H1 (cell line): ENCODE measurements at regions not wholly inside any gene's neighbourhood (a gene's known extent, or its start where the extent isn't known, plus 50 kb on each side); places are given as distances from the start of the nearest gene placed in this dataset.

ENCODE experiments used
- CTCF ChIA-PET: fragments of 300-600 bp; sonication (Branson Sonifier 250); formaldehyde crosslinking; loops from one replicate; lab custom pipeline; 2021; ENCODE audit not compliant: partially characterized antibody; lab: Charles Lee
- POLR2A ChIA-PET: fragments of 300-600 bp; sonication (Branson Sonifier 250); formaldehyde crosslinking; loops from one replicate; lab custom pipeline; 2021; ENCODE audit warnings: inconsistent platforms; ENCODE audit not compliant: partially characterized antibody; lab: Charles Lee
- DNase-seq, 2 experiments: peaks; one replicate each; pipeline versions ENCODE4 v3.0.0 to v3.0.0-alpha.2; 2010 to 2022; ENCODE audit warnings: low spot score in 2 of 2, low read depth in 1 of 2, mixed read lengths in 1 of 2
- FAIRE-seq: peaks from 2 replicates; lab custom pipeline; 2011; peaks lifted over from hg19 to GRCh38; lab: Jason Lieb, UNC
- H2AFZ ChIP-seq: 2 replicates; pipeline ENCODE4 v1.8.1; 2012; ENCODE audit warnings: low read length, inconsistent platforms
- H2AK5ac ChIP-seq: 2 replicates; pipeline ENCODE4 v1.6.1; 2013; ENCODE audit warnings: low read depth, low read length
- H2BK120ac ChIP-seq: replicated peaks from 2 replicates; pipeline ENCODE3; 2013; ENCODE audit warnings: low read depth, low read length, inconsistent platforms
- H2BK12ac ChIP-seq: 2 replicates; pipeline ENCODE4 v1.6.1; 2013; ENCODE audit warnings: low read depth, low read length
- H2BK15ac ChIP-seq: 2 replicates; pipeline ENCODE4 v1.6.1; 2013; ENCODE audit warnings: low read length
- H2BK20ac ChIP-seq: 2 replicates; pipeline ENCODE4 v1.6.1; 2013; ENCODE audit warnings: low read length
- H2BK5ac ChIP-seq: 2 replicates; pipeline ENCODE4 v1.6.1; 2013; ENCODE audit warnings: low read depth, low read length
- H3K14ac ChIP-seq: 2 replicates; pipeline ENCODE4 v1.6.1; 2013; ENCODE audit warnings: inconsistent platforms; ENCODE audit not compliant: insufficient read length
- H3K18ac ChIP-seq: 2 replicates; pipeline ENCODE4 v1.6.1; 2013; ENCODE audit warnings: low read length; ENCODE audit errors: extremely low read depth
- H3K23ac ChIP-seq: 2 replicates; pipeline ENCODE4 v1.6.1; 2013; ENCODE audit warnings: inconsistent platforms; ENCODE audit not compliant: insufficient read length
- H3K23me2 ChIP-seq: 2 replicates; pipeline ENCODE4 v1.6.1; 2013; ENCODE audit warnings: low read depth, low read length
- H3K27ac ChIP-seq: 2 replicates; pipeline ENCODE4 v1.6.1; 2011; ENCODE audit warnings: low read depth, low read length, inconsistent platforms
- H3K27me3 ChIP-seq, 4 experiments: replicated peaks in 1 of 4; 1 replicate in 1 of 4; 2 replicates in 3 of 4; pipeline versions ENCODE4 v1.6.1 to v1.8.1; 2011 to 2013; ENCODE audit warnings: low read length in 3 of 4, mild to moderate bottlenecking in 3 of 4, inconsistent platforms in 2 of 4, mixed read lengths in 2 of 4, moderate library complexity in 1 of 4; ENCODE audit not compliant: control insufficient read depth in 3 of 4, insufficient read depth in 3 of 4; ENCODE audit errors: extremely low read depth in 1 of 4
- H3K36me3 ChIP-seq, 4 experiments: 2 replicates each; pipeline versions ENCODE4 v1.6.1 to v1.8.1; 2011 to 2013; ENCODE audit warnings: mild to moderate bottlenecking in 4 of 4, low read length in 3 of 4, moderate library complexity in 2 of 4, control low read depth in 1 of 4, inconsistent platforms in 1 of 4; ENCODE audit not compliant: insufficient read depth in 4 of 4, control insufficient read depth in 2 of 4
- H3K4ac ChIP-seq: replicated peaks from 2 replicates; pipeline ENCODE3; 2013; ENCODE audit warnings: low read length, low read depth, mixed read lengths, inconsistent platforms; ENCODE audit not compliant: insufficient read length
- H3K4me1 ChIP-seq, 4 experiments: replicated peaks in 1 of 4; 1 replicate in 1 of 4; 2 replicates in 3 of 4; pipeline versions ENCODE4 v1.6.1 to v1.8.1; 2011 to 2013; ENCODE audit warnings: low read length in 3 of 4, inconsistent platforms in 2 of 4, mixed read lengths in 1 of 4; ENCODE audit not compliant: insufficient read depth in 4 of 4, control insufficient read depth in 3 of 4
- H3K4me2 ChIP-seq, 2 experiments: 2 replicates each; pipeline versions ENCODE4 v1.6.1 to v1.8.1; 2011 to 2013; ENCODE audit warnings: low read depth in 2 of 2, low read length in 2 of 2, control low read depth in 1 of 2, inconsistent platforms in 1 of 2, mild to moderate bottlenecking in 1 of 2; ENCODE audit not compliant: insufficient read depth in 1 of 2
- H3K4me3 ChIP-seq, 4 experiments: fragments of 200-600, 300-600 bp in 1 of 4; sonication (generic), shearing (Covaris generic), sonication (Bioruptor Twin) in 1 of 4; 2 replicates each; pipeline versions ENCODE4 v1.5.1 to v1.8.1; 2011 to 2016; ENCODE audit warnings: low read length in 4 of 4, low read depth in 3 of 4, control low read depth in 2 of 4, inconsistent platforms in 2 of 4, mild to moderate bottlenecking in 2 of 4, mixed read lengths in 1 of 4, moderate library complexity in 1 of 4; ENCODE audit not compliant: insufficient read depth in 2 of 4; ENCODE audit errors: extremely low read depth in 1 of 4
- H3K56ac ChIP-seq: replicated peaks from 2 replicates; pipeline ENCODE3; 2013; ENCODE audit warnings: low read depth, mild to moderate bottlenecking, mixed read lengths, low read length, inconsistent platforms; ENCODE audit not compliant: insufficient read length
- H3K79me1 ChIP-seq: 2 replicates; pipeline ENCODE4 v1.6.1; 2013; ENCODE audit warnings: low read depth, low read length, control low read depth
- H3K79me2 ChIP-seq, 2 experiments: 2 replicates each; pipeline versions ENCODE4 v1.6.1 to v1.8.1; 2012 to 2013; ENCODE audit warnings: low read length in 2 of 2, mild to moderate bottlenecking in 2 of 2, inconsistent platforms in 1 of 2; ENCODE audit not compliant: insufficient read depth in 2 of 2, control insufficient read depth in 1 of 2
- H3K9ac ChIP-seq, 4 experiments: replicated peaks in 1 of 4; 1 replicate in 1 of 4; 2 replicates in 3 of 4; pipeline versions ENCODE4 v1.6.1 to v1.8.1; 2011 to 2013; ENCODE audit warnings: low read depth in 3 of 4, low read length in 3 of 4, control low read depth in 2 of 4, mild to moderate bottlenecking in 2 of 4, moderate library complexity in 2 of 4, inconsistent platforms in 1 of 4; ENCODE audit errors: extremely low read depth in 1 of 4
- H3K9me3 ChIP-seq, 2 experiments: 2 replicates each; pipeline versions ENCODE4 v1.6.1 to v1.8.1; 2012 to 2013; ENCODE audit warnings: mild to moderate bottlenecking in 2 of 2, moderate library complexity in 2 of 2, control low read depth in 1 of 2, inconsistent platforms in 1 of 2, low read depth in 1 of 2, low read length in 1 of 2, mixed read lengths in 1 of 2; ENCODE audit not compliant: insufficient read depth in 2 of 2
- H4K20me1 ChIP-seq, 2 experiments: replicated peaks in 1 of 2; 2 replicates each; pipeline versions ENCODE3 to v1.8.1; 2011 to 2013; ENCODE audit warnings: inconsistent platforms in 2 of 2, low read length in 2 of 2, mild to moderate bottlenecking in 1 of 2; ENCODE audit not compliant: insufficient read depth in 2 of 2, control insufficient read depth in 1 of 2
- H4K5ac ChIP-seq: 2 replicates; pipeline ENCODE4 v1.6.1; 2013; ENCODE audit warnings: low read length, low read depth, mixed read lengths, inconsistent platforms; ENCODE audit not compliant: insufficient read length
- H4K8ac ChIP-seq: 2 replicates; pipeline ENCODE4 v1.8.0; 2013; ENCODE audit warnings: mild to moderate bottlenecking, moderate library complexity, low read length, inconsistent platforms; ENCODE audit not compliant: insufficient read depth; ENCODE audit errors: extremely low read depth
- H4K91ac ChIP-seq: replicated peaks from 2 replicates; pipeline ENCODE3; 2013; ENCODE audit warnings: low read length, mixed read lengths, inconsistent platforms; ENCODE audit not compliant: insufficient read length
- CHD1 ChIP-seq: IDR thresholded peaks from 2 replicates; pipeline ENCODE4 v1.6.1; 2012; ENCODE audit warnings: low read depth, low read length, improper control_type of control experiment
- CHD2 ChIP-seq: IDR thresholded peaks from 2 replicates; pipeline ENCODE4 v1.6.1; 2012; ENCODE audit warnings: low read length, improper control_type of control experiment
- CTCF ChIP-seq, 3 experiments: IDR thresholded peaks; 1 replicate in 2 of 3; 2 replicates in 1 of 3; pipeline versions ENCODE4 v1.5.1 to v1.6.1; 2011; ENCODE audit warnings: low read length in 3 of 3, mild to moderate bottlenecking in 3 of 3, inconsistent platforms in 2 of 3, low read depth in 1 of 3, moderate library complexity in 1 of 3; ENCODE audit not compliant: insufficient read depth in 1 of 3; ENCODE audit errors: control extremely low read depth in 1 of 3
- GABPA ChIP-seq: IDR thresholded peaks from 2 replicates; pipeline ENCODE4 v1.6.1; 2011; ENCODE audit warnings: mild to moderate bottlenecking, low read length, moderate library complexity, borderline replicate concordance; ENCODE audit not compliant: insufficient read depth
- GTF2F1 ChIP-seq: IDR thresholded peaks from 2 replicates; pipeline ENCODE4 v1.6.1; 2012; ENCODE audit warnings: low read depth, low read length, improper control_type of control experiment, borderline replicate concordance
- MAFK ChIP-seq: IDR thresholded peaks from 2 replicates; pipeline ENCODE4 v1.6.1; 2012; ENCODE audit warnings: low read depth, mild to moderate bottlenecking, improper control_type of control experiment, low read length
- POLR2AphosphoS5 ChIP-seq: IDR thresholded peaks from 2 replicates; pipeline ENCODE4 v1.6.1; 2011; ENCODE audit warnings: low read depth, low read length
- RXRA ChIP-seq: IDR thresholded peaks from 2 replicates; pipeline ENCODE4 v1.6.1; 2011; ENCODE audit warnings: low read depth, mild to moderate bottlenecking, low read length, moderate library complexity; ENCODE audit not compliant: insufficient read depth
- TAF7 ChIP-seq: optimal IDR thresholded peaks from 2 replicates; pipeline ENCODE3; 2011; ENCODE audit warnings: low read depth, mild to moderate bottlenecking, inconsistent platforms, low read length, moderate library complexity, borderline replicate concordance
- TBP ChIP-seq: IDR thresholded peaks from 2 replicates; pipeline ENCODE4 v1.6.1; 2011; ENCODE audit warnings: low read depth, low read length, improper control_type of control experiment
- TCF12 ChIP-seq: IDR thresholded peaks from 2 replicates; pipeline ENCODE4 v1.6.1; 2011; ENCODE audit warnings: low read depth, mild to moderate bottlenecking, low read length
- YY1 ChIP-seq: IDR thresholded peaks from 2 replicates; pipeline ENCODE4 v1.6.1; 2011; ENCODE audit warnings: low read depth, mild to moderate bottlenecking, low read length
- WGBS, 2 experiments: shearing (Covaris generic) in 1 of 2; methylation state at CpG; one replicate each; pipeline versions ENCODE4 v1.1.6 to v1.1.7; 2013 to 2015; ENCODE audit warnings: low lambda C conversion rate in 2 of 2, mixed read lengths in 2 of 2, inconsistent platforms in 1 of 2, low coverage in 1 of 2, missing lambda C conversion rate in 1 of 2; ENCODE audit not compliant: insufficient replicate concordance in 2 of 2, insufficient coverage in 1 of 2, insufficient read length in 1 of 2; ENCODE audit errors: extremely low coverage in 1 of 2, missing lambda C conversion rate in 1 of 2; 5-methylcytosine and 5-hydroxymethylcytosine counted together
- TF ChIP-seq, protein P1 (sequence below): IDR thresholded peaks from 2 replicates; pipeline ENCODE4 v1.6.1; 2012; ENCODE audit warnings: inconsistent platforms

DNA sequence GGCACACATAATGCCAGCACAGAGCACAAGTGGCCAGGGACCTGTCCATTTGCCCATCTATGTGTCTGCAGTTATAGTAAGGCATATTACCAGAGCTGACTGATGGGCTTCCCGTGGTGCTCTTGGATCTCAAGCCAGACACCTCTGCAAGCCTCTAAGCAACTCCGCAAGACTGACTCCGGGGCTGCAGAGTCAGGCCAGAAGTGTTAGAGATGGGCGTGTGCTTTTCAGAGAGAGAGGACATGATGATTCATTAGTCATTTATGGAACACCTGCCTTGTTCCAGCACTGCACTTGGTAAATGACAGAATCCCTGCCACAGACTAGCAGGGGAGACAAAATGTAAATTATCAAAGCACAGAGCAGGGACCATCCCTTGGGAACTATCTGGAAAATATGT lies 559.0 kb downstream of the PDCD6IP start:
- WGBS, 2 experiments: 98% methylated on average over 4 of the region's 4 CpGs; no CpG with 5 or more reads in 1 of the 2 experiments
- no peaks in the 10 kb centered on the region; the same call in 1 of the 2 replicates for H3K23me2 ChIP-seq
- H3K9me3 ChIP-seq: no peaks in the 10 kb centered on the region
- TF ChIP-seq TBP (no peak), CTCF (IDR thresholded peaks at IDR 0.05; ENCODE audit: control extremely low read depth in 1 of 3, insufficient read depth in 1 of 3, low read depth in 1 of 3, low read length in 3 of 3) (no peak), GTF2F1 (no peak), YY1 (no peak), RXRA (no peak), POLR2AphosphoS5 (no peak), GABPA (no peak), CHD1 (no peak), TAF7 (no peak), MAFK (no peak), TCF12 (no peak), CHD2 (no peak)
- TF ChIP-seq, protein P1, sequence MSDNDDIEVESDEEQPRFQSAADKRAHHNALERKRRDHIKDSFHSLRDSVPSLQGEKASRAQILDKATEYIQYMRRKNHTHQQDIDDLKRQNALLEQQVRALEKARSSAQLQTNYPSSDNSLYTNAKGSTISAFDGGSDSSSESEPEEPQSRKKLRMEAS: no peak

More for the DNA sequence above, 559.0 kb downstream of the PDCD6IP start:
- Histone ChIP-seq H2BK15ac (no peak overlapping the region), H3K79me2 (no peaks in the 10 kb centered on the region), H3K27me3 (no peaks in the 10 kb centered on the region), H4K8ac (no peak overlapping the region), H2BK12ac (no peak overlapping the region), H2BK120ac (no peak overlapping the region), H3K4me3 (no peak overlapping the region), H3K9ac (no peak overlapping the region), H3K56ac (no peak overlapping the region), H4K5ac (no peak overlapping the region), H3K4ac (no peak overlapping the region), H3K36me3 (no peaks in the 10 kb centered on the region), H2BK5ac (no peak overlapping the region), H2BK20ac (no peak overlapping the region), H3K4me2 (no peak overlapping the region), H3K79me1 (no peaks in the 10 kb centered on the region), H3K23ac (no peak overlapping the region), H4K91ac (no peak overlapping the region), H4K20me1 (no peaks in the 10 kb centered on the region), H2AFZ (no peak overlapping the region), H2AK5ac (no peak overlapping the region), H3K18ac (no peak overlapping the region), H3K27ac (no peak overlapping the region), H3K4me1 (no peaks in the 10 kb centered on the region), H3K14ac (no peak overlapping the region)
- POLR2A ChIA-PET: no interaction called here
- DNase-seq: no peak
- FAIRE-seq: no peak
- CTCF ChIA-PET: interaction anchor here (1.1 to 1.5 kb wide), 2 partner anchors 18 to 50 kb away, joined by 4 to 5 read pairs; no protein-coding TSS in a partner anchor
